ENCODE measurements at regions not wholly inside any gene's neighbourhood (a gene's known extent, or its start where the extent isn't known, plus 50 kb on each side); places are given as distances from the start of the nearest gene placed in this dataset.

DNA sequence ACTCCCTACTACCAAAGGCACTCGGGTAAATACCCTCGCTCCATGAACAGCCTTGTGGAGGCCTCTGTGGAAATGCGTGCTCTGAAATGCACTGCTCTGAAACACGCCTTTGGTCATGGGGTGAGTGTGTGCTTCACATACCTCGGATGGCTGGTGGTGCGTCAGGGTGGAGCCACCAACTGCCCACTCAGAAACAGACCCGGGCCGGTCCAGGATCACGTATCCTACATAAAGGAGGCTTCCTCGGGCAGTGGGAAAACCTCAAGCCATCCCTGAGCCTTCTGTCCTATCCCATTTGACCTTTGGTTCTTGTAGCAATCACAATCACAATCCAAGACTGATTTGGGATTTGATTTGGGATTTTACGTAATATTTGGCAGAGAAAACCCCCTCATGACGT, 53.5 kb upstream of the ZNF516 start (continued):
- TF ChIP-seq CREB1 (CRISPR knock-in tag; IDR thresholded peaks at IDR 0.05) (no peak), SMAD3 (CRISPR knock-in tag; IDR thresholded peaks at IDR 0.05; ENCODE audit: borderline replicate concordance) (no peak)
- TF ChIP-seq, protein P1, sequence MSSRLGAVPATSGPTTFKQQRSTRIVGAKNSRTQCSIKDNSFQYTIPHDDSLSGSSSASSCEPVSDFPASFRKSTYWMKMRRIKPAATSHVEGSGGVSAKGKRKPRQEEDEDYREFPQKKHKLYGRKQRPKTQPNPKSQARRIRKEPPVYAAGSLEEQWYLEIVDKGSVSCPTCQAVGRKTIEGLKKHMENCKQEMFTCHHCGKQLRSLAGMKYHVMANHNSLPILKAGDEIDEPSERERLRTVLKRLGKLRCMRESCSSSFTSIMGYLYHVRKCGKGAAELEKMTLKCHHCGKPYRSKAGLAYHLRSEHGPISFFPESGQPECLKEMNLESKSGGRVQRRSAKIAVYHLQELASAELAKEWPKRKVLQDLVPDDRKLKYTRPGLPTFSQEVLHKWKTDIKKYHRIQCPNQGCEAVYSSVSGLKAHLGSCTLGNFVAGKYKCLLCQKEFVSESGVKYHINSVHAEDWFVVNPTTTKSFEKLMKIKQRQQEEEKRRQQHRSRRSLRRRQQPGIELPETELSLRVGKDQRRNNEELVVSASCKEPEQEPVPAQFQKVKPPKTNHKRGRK (CRISPR knock-in tag; IDR thresholded peaks at IDR 0.05; ENCODE audit: borderline replicate concordance) = no peak

DNA sequence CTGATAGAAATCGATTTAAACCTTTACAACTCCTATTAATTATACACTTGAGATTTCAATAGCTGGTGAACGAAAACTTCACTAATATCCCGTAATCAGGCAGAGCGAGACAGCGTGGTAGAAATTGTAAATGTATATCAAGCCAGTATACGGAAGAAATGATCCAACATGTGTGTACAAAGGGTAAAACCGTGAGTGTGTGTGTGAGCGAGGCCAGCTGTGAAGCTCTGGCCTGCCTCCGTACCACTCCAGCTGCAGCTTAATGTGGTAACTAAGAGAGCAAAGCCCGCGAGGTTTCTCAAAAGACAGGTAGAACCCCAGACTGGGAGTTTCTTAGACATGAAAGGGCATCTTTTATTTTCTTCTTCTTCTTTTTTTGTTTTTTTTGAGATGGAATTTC, 52.3 kb upstream of the ZNF516 start:
- ChIA-PET CTCF (interaction anchor here (1.1 kb wide), 1 partner anchor 149 kb away, joined by 3 read pairs; no protein-coding TSS in a partner anchor), POLR2A (no interaction called here)
- no peaks in the 10 kb centered on the region for H3K36me3 Mint-ChIP-seq
- H3K9me3 Mint-ChIP-seq = peaks cover 6% of the 10 kb centered on the region; the same call in 1 of the 2 replicates
- no peak for TF ChIP-seq RORB (CRISPR knock-in tag; IDR thresholded peaks at IDR 0.05)
- TF ChIP-seq SMAD3 (CRISPR knock-in tag; IDR thresholded peaks at IDR 0.05; ENCODE audit: borderline replicate concordance) = no peak
- no peak for TF ChIP-seq IRF2 (CRISPR knock-in tag; IDR thresholded peaks at IDR 0.05; ENCODE audit: borderline replicate concordance, low read depth)
- TF ChIP-seq ETV6 (CRISPR knock-in tag; IDR thresholded peaks at IDR 0.05) = no peak
- TF ChIP-seq, protein P2, sequence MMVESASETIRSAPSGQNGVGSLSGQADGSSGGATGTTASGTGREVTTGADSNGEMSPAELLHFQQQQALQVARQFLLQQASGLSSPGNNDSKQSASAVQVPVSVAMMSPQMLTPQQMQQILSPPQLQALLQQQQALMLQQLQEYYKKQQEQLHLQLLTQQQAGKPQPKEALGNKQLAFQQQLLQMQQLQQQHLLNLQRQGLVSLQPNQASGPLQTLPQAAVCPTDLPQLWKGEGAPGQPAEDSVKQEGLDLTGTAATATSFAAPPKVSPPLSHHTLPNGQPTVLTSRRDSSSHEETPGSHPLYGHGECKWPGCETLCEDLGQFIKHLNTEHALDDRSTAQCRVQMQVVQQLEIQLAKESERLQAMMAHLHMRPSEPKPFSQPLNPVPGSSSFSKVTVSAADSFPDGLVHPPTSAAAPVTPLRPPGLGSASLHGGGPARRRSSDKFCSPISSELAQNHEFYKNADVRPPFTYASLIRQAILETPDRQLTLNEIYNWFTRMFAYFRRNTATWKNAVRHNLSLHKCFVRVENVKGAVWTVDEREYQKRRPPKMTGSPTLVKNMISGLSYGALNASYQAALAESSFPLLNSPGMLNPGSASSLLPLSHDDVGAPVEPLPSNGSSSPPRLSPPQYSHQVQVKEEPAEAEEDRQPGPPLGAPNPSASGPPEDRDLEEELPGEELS (CRISPR knock-in tag; IDR thresholded peaks at IDR 0.05) = no peak
- TF ChIP-seq, protein P3, sequence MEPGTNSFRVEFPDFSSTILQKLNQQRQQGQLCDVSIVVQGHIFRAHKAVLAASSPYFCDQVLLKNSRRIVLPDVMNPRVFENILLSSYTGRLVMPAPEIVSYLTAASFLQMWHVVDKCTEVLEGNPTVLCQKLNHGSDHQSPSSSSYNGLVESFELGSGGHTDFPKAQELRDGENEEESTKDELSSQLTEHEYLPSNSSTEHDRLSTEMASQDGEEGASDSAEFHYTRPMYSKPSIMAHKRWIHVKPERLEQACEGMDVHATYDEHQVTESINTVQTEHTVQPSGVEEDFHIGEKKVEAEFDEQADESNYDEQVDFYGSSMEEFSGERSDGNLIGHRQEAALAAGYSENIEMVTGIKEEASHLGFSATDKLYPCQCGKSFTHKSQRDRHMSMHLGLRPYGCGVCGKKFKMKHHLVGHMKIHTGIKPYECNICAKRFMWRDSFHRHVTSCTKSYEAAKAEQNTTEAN (CRISPR knock-in tag; IDR thresholded peaks at IDR 0.05) = no peak
- TF ChIP-seq ZNF263 (CRISPR knock-in tag; IDR thresholded peaks at IDR 0.05; ENCODE audit: low read depth) = no peak
- no peak for TF ChIP-seq FOXK1 (CRISPR knock-in tag; IDR thresholded peaks at IDR 0.05)
- no peaks in the 10 kb centered on the region for H3K27me3 Mint-ChIP-seq (ENCODE audit: low read depth)
- DNase-seq (ENCODE audit: low spot score) (no peak), ATAC-seq (no peak)
- no peak overlapping the region for H3K4me3 Mint-ChIP-seq
- H3K4me1 Mint-ChIP-seq = peaks cover 31% of the 10 kb centered on the region
- H3K27ac Mint-ChIP-seq = no peak overlapping the region

DNA sequence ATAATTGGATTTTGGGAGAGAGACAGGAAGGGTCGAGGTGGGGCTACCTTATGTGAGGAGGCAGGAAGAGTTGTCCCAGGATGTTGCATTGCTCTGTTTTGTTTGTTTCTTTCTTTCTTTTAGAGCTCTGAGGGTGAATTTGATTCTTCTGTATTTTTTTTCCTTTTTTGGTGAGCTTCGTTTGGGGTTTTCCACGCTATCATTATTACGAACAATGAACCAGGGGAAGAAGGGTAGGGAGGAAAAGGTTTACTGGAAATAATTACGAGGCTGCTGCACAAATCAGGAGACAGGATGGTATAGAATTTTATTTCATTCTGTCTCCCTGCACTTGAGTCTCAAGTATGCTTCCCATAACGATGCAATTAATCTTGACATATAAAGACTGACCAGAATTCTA, 51.4 kb upstream of the ZNF516 start:
- peaks cover 31% of the 10 kb centered on the region for H3K4me1 Mint-ChIP-seq
- ATAC-seq (no peak), DNase-seq (ENCODE audit: low spot score) (no peak)
- no peaks in the 10 kb centered on the region for H3K36me3 Mint-ChIP-seq
- peaks cover 6% of the 10 kb centered on the region; the same call in 1 of the 2 replicates for H3K9me3 Mint-ChIP-seq
- ChIA-PET CTCF (no interaction called here), POLR2A (no interaction called here)
- H3K4me3 Mint-ChIP-seq = no peak overlapping the region
- no peak overlapping the region for H3K27ac Mint-ChIP-seq
- H3K27me3 Mint-ChIP-seq (ENCODE audit: low read depth) = no peaks in the 10 kb centered on the region
- TF ChIP-seq ZNF219 (CRISPR knock-in tag; IDR thresholded peaks at IDR 0.05; ENCODE audit: borderline replicate concordance) (no peak), GABPB1 (CRISPR knock-in tag; IDR thresholded peaks at IDR 0.05) (no peak), SOX15 (CRISPR knock-in tag; IDR thresholded peaks at IDR 0.05) (no peak), ZNF138 (CRISPR knock-in tag; conservative IDR thresholded peaks at IDR 0.05) (no peak), SP1 (CRISPR knock-in tag; conservative IDR thresholded peaks at IDR 0.05) (no peak), ZNF317 (CRISPR knock-in tag; IDR thresholded peaks at IDR 0.05; ENCODE audit: borderline replicate concordance, low read depth) (no peak), MXD4 (CRISPR knock-in tag; IDR thresholded peaks at IDR 0.05; ENCODE audit: borderline replicate concordance) (no peak)
- TF ChIP-seq, protein P4, sequence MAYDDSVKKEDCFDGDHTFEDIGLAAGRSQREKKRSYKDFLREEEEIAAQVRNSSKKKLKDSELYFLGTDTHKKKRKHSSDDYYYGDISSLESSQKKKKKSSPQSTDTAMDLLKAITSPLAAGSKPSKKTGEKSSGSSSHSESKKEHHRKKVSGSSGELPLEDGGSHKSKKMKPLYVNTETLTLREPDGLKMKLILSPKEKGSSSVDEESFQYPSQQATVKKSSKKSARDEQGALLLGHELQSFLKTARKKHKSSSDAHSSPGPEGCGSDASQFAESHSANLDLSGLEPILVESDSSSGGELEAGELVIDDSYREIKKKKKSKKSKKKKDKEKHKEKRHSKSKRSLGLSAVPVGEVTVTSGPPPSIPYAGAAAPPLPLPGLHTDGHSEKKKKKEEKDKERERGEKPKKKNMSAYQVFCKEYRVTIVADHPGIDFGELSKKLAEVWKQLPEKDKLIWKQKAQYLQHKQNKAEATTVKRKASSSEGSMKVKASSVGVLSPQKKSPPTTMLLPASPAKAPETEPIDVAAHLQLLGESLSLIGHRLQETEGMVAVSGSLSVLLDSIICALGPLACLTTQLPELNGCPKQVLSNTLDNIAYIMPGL (CRISPR knock-in tag; IDR thresholded peaks at IDR 0.05) = no peak
- TF ChIP-seq, protein P5, sequence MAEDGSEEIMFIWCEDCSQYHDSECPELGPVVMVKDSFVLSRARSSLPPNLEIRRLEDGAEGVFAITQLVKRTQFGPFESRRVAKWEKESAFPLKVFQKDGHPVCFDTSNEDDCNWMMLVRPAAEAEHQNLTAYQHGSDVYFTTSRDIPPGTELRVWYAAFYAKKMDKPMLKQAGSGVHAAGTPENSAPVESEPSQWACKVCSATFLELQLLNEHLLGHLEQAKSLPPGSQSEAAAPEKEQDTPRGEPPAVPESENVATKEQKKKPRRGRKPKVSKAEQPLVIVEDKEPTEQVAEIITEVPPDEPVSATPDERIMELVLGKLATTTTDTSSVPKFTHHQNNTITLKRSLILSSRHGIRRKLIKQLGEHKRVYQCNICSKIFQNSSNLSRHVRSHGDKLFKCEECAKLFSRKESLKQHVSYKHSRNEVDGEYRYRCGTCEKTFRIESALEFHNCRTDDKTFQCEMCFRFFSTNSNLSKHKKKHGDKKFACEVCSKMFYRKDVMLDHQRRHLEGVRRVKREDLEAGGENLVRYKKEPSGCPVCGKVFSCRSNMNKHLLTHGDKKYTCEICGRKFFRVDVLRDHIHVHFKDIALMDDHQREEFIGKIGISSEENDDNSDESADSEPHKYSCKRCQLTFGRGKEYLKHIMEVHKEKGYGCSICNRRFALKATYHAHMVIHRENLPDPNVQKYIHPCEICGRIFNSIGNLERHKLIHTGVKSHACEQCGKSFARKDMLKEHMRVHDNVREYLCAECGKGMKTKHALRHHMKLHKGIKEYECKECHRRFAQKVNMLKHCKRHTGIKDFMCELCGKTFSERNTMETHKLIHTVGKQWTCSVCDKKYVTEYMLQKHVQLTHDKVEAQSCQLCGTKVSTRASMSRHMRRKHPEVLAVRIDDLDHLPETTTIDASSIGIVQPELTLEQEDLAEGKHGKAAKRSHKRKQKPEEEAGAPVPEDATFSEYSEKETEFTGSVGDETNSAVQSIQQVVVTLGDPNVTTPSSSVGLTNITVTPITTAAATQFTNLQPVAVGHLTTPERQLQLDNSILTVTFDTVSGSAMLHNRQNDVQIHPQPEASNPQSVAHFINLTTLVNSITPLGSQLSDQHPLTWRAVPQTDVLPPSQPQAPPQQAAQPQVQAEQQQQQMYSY (CRISPR knock-in tag; IDR thresholded peaks at IDR 0.05) = no peak
- TF ChIP-seq, protein P6, sequence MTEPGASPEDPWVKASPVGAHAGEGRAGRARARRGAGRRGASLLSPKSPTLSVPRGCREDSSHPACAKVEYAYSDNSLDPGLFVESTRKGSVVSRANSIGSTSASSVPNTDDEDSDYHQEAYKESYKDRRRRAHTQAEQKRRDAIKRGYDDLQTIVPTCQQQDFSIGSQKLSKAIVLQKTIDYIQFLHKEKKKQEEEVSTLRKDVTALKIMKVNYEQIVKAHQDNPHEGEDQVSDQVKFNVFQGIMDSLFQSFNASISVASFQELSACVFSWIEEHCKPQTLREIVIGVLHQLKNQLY (CRISPR knock-in tag; IDR thresholded peaks at IDR 0.05) = no peak
- TF ChIP-seq, protein P7, sequence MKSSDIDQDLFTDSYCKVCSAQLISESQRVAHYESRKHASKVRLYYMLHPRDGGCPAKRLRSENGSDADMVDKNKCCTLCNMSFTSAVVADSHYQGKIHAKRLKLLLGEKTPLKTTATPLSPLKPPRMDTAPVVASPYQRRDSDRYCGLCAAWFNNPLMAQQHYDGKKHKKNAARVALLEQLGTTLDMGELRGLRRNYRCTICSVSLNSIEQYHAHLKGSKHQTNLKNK (CRISPR knock-in tag; IDR thresholded peaks at IDR 0.05) = no peak
- TF ChIP-seq, protein P8, sequence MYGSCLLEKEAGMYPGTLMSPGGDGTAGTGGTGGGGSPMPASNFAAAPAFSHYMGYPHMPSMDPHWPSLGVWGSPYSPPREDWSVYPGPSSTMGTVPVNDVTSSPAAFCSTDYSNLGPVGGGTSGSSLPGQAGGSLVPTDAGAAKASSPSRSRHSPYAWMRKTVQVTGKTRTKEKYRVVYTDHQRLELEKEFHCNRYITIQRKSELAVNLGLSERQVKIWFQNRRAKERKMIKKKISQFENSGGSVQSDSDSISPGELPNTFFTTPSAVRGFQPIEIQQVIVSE (CRISPR knock-in tag; IDR thresholded peaks at IDR 0.05; ENCODE audit: borderline replicate concordance) = no peak
